Stimulated activated CD4-positive, alpha-beta T cell treated with anti-CD3 and anti-CD28 coated beads, Interleukin-15, amount 100 ng/mL, for 24 hours (primary cell): ENCODE measurements at regions not wholly inside any gene's neighbourhood (a gene's known extent, or its start where the extent isn't known, plus 50 kb on each side); places are given as distances from the start of the nearest gene placed in this dataset.

ENCODE experiments used
- DNase-seq: peaks from one replicate; pipeline ENCODE4 v3.0.0-alpha.2; 2020

DNA sequence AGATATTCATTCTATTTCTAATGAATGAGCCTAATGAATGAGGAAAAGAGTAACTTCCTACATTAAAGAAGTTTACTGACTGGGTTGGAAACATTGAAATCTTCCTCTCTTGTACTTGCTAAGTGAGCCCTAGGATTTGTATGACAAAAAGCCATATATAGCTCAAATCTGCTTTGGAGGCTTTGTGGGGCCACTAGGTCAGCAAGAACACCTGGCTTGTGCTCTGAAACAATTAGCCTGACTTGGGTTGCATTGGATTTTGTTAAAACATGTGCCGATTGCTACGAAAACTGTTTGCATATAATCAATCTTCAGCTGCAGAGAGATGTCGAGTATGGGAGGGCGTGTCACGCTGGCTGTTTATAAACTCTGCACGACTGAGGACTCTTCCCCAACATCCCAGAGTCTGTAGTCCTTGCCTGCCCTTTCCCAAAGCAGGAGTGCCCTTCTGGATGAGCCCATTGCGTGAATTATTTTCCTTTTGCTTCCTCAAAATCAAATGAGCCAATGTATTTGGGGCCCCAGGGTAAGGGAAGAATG lies 684.8 kb downstream of the DHX35 start:
- no peak for DNase-seq

DNA sequence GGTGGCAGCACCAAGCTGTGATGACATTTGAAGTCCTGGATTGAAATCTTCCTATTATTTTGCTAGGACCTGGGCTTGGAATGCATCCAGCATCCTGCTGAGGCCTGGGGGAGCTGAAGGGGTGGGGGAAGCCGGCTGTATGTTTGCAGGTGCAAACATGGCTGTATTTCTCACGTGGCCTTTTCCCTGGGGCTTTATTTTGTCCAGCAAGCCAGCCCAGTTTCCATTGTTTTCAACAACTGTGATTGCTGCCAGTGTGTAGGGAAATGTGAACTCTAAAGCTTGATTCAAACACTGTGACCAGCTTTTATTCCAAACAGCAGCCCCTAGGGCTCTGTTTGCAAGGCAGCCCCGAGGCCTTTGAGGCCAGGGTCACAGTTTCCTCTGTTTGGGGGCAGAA lies 683.0 kb downstream of the DHX35 start:
- no peak for DNase-seq

DNA sequence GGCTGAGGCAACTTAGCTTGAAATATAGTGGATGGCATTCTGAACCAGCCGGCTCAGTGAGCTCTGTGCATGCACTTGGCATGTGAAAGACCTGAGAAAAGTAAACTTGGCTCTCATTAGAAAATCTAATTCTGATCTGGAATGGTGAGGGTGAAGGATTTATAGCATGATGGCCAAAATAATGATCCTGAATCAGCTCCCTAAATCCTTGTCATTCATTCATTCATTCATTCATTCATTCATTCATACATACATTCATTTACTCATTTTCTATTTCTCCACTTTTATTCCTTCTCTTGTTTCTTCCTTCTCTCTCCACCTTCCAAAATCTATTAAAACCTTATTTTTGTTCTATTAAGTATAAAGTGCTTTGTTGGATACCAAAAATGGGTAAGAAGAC lies 681.1 kb downstream of the DHX35 start:
- DNase-seq: no peak

DNA sequence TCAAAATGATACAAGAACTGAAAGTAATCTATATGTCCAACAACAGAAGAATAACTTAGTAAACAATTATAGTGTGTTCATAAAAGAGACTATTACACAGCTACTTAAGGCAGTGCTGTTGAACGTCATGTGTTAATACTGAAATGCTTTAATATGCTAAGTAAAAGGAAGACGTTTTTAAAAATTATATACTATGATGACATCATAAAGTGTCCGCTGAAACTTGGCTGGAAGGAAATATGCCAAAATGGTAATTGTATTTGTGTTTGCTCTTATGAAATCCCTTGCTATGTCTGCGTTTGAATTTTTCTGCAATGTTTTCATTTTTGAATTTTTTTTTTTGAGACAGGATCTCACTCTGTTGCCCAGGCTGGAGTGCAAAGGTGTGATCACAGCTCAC lies 679.3 kb downstream of the DHX35 start:
- DNase-seq: no peak

DNA sequence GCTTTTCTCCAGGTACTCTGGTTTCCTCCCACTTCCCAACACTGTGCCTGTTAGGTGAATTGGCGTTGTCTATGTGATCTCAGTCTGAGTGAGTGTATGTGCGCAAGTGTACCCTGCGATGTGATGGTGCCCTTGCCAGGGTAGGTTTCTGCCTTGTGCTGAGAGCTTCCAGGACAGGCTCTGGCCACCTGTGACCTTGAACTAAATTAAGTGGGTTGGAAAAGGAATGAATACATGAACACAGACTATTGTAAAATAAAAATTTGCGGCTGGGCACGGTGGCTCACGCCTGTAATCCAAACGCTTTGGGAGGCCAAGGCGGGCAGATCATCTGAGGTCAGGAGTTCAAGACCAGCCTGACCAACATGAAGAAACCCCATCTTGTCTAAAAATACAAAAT lies 678.0 kb downstream of the DHX35 start:
- DNase-seq: no peak

DNA sequence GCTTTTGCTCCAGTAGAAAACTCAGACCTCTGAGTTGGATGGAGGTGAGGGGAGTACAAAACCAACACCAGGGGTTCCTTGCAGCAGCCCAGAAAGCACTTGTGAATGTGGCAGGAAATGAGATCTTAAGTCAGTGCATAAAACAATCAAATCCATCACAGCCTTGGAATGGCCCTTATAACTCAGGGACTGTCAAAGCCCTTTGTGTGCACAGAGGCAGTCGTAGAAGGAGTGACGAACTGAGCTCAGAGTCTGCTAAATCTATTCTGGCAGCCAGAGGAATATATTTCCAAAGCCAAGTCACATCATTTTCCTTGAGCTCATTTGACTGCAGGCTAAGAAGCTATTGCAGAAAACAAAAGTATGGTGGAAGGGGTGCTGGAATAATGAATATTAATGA lies 676.6 kb downstream of the DHX35 start:
- DNase-seq: no peak

DNA sequence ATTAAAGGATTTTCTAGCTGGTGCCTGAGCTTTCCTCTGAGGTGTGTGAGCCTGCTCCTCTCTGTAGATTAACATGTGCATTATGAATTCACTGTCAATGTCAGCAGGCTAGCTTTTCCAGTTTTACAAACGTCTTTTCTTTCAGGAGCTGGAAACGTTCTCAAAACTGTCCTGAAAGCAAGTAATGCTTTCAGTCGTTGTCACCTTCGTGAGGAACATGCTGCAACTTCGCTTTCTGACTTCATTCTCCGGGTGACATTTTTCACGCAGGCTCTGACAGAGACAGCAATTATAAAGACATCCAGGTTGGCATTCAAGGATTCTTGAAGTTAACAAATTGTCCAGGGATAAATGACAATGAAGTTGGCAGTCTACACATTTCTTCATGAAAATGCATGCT lies 671.5 kb downstream of the DHX35 start:
- no peak for DNase-seq

DNA sequence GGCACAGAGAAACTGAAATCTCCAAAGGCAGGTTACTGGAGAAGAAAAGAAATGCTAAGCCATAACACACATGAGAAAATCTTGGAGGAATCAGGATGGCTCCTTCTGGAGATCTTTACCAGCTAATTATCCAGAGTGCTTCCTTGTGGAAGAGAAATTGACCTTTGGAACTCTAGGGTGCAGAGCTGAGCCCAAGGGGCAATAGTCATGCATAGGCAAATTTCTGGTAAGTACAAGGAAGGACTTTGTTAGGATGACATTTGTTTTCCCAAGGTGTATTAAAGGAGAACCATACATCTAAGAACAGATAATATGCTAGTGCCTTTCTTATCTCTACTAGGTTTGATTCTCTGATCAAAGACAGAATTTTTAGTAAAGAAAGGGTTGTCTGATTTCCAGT lies 670.6 kb downstream of the DHX35 start:
- DNase-seq: no peak

DNA sequence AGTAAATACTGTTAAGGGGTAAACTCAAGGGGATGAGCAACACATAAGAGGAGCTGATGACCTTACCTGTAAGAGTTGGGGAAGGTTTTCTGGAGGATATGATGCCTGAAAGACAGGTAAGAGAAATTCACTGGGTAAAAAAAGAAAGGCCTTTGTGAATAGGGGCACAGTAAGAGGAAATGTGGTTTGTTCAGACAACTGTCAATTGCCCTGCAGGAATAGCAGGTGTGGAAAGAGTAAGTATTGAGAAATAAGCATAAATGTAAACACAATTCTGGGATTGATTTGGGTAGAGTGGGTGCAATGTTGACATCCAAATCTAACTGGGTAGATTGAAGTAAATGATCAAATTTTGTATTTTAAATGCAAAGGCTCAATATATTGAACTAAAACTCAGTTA lies 670.0 kb downstream of the DHX35 start:
- DNase-seq: no peak

DNA sequence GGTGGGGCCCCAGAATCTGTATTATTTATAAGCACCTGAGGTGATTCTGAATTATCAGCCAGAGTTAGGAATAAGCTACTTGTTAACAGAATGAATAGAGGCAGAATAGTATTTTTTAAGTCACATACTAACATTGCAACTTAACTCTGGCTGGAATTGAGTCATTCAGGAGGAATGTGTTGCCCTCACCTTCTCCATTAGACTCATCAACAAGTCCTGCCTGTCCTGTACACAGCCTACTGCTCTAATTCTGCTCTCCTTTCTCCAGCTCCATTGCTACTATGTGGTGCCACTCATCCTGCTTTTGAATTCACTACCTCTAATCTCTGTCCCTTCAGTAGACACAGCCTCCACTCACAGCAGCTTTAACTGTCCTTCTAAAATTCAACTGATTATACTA lies 669.4 kb downstream of the DHX35 start:
- no peak for DNase-seq

DNA sequence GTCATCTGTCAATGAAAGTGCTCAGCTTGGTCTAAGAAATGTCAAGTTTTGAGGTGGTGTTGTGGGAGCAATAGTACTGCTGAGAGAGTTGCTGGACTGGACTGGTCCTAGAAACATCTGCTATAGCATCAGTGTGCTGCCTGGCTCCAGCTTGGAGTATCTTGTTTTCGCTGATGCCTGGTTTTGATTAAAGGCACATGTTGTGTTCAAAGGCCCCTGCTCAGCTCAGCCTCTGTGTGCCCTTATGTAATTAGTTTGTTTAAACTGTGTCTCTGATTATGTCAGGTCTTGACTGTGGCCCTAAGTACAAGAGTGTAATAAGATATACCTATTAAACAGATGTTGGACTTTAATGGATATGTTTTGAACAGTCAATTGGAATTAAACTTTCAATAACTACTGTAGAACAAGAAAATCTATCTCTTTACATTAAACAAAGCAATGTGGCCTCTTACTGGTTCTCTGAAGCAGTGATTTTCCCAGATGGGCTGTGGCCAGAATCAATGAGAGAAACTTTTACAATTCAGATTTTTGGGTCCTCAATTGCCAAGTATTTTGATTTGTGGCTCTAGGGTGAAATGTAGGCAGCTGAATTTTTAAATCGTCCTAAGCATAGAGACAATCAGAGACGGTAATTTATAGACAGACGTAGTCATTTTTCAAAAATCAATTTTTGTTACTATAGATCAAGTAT lies 668.2 kb downstream of the DHX35 start:
- DNase-seq: no peak

DNA sequence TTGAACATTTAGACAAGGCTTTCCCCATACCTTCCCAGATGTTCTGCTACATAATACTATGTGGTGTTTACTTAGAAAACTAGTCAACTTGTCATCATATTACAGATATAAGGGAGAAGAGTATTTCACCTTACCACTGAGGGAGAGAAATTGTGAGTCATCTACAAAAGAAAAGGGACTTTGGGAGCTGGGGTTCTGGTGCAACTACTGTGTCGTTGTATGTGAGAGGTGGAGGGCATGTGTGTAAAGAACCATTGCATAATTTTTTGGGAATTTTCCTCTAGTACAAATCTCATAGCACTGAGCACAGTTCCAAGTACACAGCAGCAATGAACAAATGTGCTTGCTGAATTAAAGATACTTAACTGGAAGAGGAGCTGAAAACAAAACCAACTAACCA lies 665.6 kb downstream of the DHX35 start:
- DNase-seq: no peak

DNA sequence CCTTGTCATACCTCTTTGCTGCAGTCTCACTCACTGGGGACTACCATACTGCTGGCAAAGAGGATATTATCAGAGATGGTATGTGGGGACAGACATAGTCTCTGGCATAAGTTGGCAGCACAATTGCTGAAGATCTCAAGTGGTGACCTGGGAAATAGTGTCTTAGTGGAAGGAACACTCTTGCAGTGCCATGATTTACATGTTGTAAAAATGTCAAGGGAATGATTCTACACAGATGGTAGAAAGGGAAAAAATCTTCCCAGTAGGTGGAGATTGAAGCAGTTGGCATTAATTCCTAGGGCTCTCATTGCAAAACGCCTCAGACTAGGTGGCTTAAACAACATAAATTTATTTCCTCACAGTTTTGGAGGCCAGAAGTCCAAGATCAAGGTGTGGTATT lies 662.2 kb downstream of the DHX35 start:
- no peak for DNase-seq

DNA sequence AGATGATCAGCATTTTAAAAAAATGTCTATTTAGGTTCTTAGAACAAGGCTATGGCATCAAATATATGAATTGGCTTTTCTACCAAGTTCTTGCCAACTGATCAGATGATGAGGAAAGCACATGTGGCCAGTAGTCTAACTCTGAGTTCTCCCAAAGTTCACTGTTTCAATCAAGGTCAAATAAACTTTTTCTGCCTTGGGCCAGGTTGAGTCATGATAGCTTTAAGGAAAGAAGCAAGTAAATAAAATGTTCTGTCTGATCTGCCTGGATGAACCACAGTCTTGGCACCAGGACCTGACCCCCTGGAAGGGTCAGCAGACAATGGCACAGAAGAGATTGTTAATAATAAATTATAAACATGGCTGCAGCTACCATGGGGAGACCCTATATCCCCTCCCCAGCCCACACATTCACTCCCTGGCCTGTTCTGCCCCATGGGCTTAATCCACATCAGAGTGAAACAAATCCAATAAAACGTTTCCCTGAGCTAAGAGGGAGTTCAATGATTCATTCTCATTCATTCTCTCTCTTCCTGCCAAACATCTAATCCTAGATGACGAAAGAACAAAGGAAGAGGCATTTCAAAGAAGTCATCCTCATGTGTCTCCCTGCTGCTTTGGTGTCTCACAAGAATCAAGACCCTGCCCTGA lies 661.6 kb downstream of the DHX35 start:
- no peak for DNase-seq

DNA sequence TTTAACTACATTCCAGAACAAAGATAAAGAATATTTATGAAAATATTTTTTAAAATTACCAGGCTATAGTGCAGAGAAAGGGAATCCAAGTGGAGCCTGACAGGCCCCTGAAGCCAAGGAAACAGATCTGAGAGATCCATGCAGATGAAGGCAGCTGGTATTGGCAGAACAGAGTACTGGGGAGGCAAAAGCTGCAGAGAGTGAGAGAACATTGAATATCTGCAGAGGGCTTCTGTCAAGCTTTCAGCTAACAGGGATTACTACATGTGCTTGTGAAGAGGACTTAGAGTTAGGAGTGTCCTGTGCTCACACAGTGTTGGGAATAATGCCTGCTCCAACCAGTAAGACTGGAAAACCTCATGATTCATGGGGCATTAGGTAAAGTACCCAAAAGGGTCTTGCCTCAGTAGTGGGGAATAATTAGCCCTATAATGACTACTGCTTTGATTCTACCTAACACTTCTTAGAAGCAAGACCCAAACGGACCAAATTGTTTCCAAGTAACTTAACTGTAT lies 657.2 kb downstream of the DHX35 start:
- no peak for DNase-seq

DNA sequence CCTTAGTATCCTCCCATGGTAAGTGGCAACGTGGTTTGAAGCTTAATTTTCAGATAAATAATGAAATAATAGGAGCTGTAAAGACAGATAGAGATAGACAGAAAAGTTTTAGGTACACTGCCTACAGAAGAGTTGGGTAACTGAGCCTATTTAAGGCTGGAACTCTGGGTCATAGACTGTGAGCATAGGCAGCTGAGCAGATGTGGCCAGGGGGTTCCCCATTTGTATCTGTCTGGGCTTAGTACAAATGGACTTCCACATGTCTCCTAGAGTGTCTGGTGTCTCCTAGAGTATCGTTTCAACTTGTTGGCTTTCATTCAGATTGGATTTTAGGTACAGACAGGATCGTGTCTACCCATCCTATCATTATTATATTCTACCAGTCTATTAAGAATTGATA lies 649.8 kb downstream of the DHX35 start:
- no peak for DNase-seq

DNA sequence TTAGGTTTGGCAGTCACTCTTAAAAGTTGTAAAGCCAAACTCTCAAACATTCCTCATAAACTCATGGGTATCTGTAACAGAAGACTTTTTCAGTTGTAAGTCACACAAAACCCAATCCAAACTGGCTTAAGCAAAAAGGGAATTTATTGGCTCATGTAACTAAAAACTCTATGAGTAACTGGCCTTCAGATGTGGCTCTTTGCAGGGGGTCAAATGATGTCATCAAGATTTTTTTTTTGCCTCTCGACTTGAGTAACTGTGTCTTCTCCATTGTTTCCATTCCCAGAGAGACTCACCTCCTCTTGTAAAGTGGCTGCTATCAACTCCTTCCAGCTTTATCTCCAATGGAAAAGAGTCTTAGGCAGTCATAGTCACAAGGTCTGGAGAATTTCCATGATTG lies 645.0 kb downstream of the DHX35 start:
- no peak for DNase-seq

DNA sequence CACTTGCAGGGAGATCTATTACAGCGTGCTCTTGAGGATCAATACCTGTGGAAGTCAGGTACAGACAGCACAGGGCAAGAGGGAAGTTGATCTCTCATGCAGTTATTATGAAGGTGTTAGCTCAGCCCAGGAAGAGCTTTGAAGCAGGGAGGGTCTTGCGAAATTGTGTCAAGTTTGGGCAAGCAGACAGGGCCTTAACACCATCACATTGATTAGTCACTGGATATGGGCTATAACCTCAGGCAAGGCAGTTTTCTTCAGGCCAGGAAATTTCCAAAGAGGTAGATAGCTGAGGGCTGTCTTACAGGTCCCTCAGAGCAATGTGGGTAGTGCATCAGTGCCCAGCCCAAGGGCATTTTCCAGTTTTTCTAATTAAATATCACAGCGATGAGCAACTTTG lies 643.8 kb downstream of the DHX35 start:
- no peak for DNase-seq

DNA sequence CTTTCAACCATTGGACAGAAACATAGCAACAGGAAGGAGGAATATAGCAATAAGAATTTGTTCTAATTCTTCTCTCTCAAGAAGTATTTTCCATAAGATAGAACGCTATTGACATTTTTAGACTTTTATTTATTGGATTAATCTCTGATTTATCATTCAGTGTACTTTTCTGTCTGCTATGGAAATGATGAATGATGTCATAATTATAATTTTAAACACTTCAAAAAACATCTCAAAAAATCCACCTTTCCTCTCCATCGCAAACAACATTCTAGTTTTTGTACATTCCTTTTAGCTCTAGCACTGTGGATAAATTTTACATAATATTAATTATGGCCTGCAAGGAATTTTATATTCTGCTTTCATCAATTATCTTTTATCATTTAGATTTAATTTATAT lies 643.2 kb downstream of the DHX35 start:
- DNase-seq: no peak

DNA sequence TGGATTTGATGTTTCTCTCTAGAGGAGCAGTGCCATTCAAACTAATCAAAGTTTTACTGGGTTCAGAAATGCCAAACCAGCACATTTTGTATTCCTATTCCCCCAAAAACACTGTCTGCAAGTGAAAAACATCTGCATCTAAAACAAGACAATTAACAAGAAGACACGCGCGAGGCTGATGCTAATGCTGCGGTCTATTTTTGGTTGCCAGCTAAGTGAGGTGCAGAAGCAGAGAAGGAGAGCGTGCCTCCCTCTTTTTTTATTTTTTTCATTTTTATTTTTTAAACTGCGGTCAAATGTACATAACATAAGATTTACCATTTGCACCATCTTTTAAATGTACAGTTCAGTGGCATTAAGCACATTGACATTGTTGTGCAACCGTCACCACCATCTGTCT lies 641.1 kb downstream of the DHX35 start:
- DNase-seq: no peak

DNA sequence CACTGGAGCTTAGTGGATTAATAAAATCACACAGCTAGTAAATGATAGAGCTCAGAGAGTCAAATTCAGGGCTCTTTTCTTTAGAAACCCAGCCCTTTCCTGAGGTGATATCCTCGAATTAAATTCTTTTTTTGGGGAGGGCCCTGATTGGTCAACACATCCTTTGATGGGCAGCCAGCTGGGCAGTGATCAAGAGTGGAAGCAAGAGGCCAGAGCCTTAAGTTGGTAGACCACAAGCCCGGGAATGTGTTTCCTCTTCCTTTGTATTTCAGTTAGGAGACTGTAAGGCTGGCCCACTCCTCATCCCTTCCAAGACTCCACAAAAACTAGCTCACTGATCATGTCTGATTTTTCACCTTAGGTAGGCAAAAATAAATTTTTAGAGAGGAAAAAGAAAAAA lies 640.5 kb downstream of the DHX35 start:
- no peak for DNase-seq

DNA sequence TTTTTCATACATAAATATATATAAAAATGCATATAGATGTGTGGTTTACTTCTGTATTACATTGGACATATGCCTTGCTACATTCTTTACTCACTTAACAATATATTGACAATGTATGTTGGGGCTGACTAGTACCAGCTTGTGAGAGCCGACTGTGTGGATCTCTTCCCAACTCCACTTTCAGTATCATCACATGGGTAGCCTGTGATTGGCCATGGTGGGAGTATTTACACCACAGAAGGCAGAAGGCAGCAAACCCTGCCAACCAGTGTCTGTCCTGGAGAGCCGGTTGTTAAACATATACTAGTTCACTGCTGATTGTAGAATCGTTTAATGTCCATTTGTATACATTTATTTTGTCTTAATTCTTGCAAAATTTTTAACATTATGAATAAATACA lies 638.7 kb downstream of the DHX35 start:
- DNase-seq: no peak

DNA sequence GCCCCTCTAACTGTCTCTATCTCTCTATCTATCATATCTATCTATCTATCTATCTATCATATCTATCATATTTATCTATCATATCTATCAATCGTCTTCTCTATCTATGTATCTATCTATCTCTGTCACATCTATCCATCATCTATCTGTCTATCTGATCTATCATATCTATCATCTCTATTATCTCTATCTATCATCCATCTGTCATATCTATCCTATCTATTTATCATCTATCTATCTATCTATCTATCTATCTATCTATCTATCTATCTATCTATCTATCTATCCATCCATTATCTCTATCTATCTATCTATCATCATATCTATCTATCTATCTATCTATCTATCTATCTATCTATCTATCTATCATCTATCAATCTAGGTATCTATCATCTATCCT lies 638.0 kb downstream of the DHX35 start:
- DNase-seq: no peak

DNA sequence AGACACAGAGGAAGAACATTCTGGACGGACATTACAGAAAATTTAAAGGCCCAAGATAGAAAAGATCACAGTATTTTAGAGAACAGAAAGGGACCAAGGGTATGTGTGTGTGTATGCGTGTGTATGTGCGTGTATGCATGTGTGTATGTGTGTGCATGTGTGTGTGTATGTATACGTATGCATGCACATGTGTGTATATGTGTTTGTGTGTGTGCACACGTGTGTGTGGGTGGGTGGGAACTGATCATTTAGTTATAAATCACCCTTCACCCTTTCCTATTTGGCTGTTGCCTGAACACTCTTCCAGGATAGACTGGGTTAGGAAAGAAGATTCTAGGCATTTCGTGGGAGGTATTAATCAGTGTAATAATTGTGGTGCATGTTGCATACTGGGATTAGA lies 634.4 kb downstream of the DHX35 start:
- DNase-seq: no peak

DNA sequence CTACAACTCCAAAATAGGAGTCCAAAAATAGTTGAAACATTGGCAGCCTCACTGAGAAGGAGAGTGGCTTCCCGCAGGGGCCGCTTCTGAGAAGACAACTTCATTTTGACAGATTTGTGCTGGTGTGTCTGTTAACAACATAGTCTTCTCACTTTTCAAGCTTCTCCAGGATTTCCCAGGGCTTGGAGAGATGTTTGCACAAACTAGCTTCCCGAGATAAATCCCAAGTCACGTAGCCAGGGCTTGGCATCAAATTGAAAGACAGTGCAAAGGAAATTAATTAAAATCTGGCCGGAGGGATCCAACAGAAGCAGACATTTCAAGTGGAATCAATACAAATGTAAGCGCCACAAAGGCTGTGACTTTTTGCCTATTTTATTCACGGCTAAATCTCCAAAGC lies 630.2 kb downstream of the DHX35 start:
- DNase-seq: no peak
